SH-SY5Y (cell line): ENCODE measurements at regions not wholly inside any gene's neighbourhood (a gene's known extent, or its start where the extent isn't known, plus 50 kb on each side); places are given as distances from the start of the nearest gene placed in this dataset.

ENCODE experiments used
- GATA2 ChIP-seq: IDR thresholded peaks from 2 replicates; pipeline ENCODE4 v1.6.1; 2011; ENCODE audit warnings: mild to moderate bottlenecking, low read depth, low read length
- GATA3 ChIP-seq: IDR thresholded peaks from 2 replicates; pipeline ENCODE4 v1.6.1; 2011; ENCODE audit warnings: low read depth, mild to moderate bottlenecking, low read length, moderate library complexity

DNA sequence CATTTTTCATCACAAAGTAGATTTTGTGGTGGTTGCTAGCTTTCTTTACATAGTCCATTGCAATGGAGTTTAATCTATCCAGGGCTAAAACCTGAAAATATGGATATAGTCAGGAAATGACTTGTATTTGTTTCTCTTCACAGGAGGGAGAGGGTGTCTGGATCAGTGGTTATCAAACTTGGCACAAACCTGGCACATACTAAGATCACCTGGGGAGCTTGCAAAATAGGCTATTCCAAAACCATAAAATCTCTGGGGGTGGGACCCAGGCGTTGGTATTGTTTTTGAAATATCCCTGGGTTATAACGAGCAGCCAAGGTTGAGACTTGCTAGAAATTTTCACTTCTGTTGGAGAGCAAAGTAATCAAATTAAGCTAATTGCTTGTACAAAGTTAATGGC lies 179.9 kb downstream of the PCSK1 start:
- TF ChIP-seq GATA2 (no peak), GATA3 (no peak)
